ENCODE measurements at regions not wholly inside any gene's neighbourhood (a gene's known extent, or its start where the extent isn't known, plus 50 kb on each side); places are given as distances from the start of the nearest gene placed in this dataset.

- TF ChIP-seq POLR2AphosphoS5 (IDR thresholded peaks at IDR 0.05) (no peak), POLR2A (IDR thresholded peaks at IDR 0.05) (no peak), CTCF (IDR thresholded peaks at IDR 0.05) (no peak), EP300 (IDR thresholded peaks at IDR 0.05) (no peak)
- H3K27ac ChIP-seq, result no peak overlapping the region
- no peaks in the 10 kb centered on the region for H3K36me3 ChIP-seq
- peaks cover 0 to 3% (median 0%) of the 10 kb centered on the region in 3 donors for H3K4me1 ChIP-seq
- no peaks in the 10 kb centered on the region for H3K27me3 ChIP-seq
- ATAC-seq, result no peak
- no peaks in the 10 kb centered on the region for H3K9me3 ChIP-seq
- WGBS, 2 donors (ENCODE audit: low coverage in 1 of 2), result 86 to 94% methylated on average over 2 to 3 of the region's 3 CpGs
- H3K4me3 ChIP-seq, result no peak overlapping the region
Observed at GRCh38 chr4:155478336-155478835, 101.6 kb upstream of the MAP9 start.

- TF ChIP-seq EP300 (IDR thresholded peaks at IDR 0.05) (no peak), CTCF (IDR thresholded peaks at IDR 0.05) (no peak), POLR2A (IDR thresholded peaks at IDR 0.05) (no peak), POLR2AphosphoS5 (IDR thresholded peaks at IDR 0.05) (no peak)
- ATAC-seq, result no peak
- peaks cover 0 to 13% (median 0%) of the 10 kb centered on the region in 3 donors for H3K4me1 ChIP-seq
- WGBS, 2 donors (ENCODE audit: low coverage in 1 of 2), result 62 to 76% methylated on average over 5 of the region's 5 CpGs
- H3K36me3 ChIP-seq, result no peaks in the 10 kb centered on the region
- H3K27me3 ChIP-seq, result no peaks in the 10 kb centered on the region
- H3K4me3 ChIP-seq, result no peak overlapping the region
- H3K27ac ChIP-seq, result no peak overlapping the region
- H3K9me3 ChIP-seq, result no peaks in the 10 kb centered on the region
Observed at GRCh38 chr4:155474758-155475157, 98.0 kb upstream of the MAP9 start.

- H3K27me3 ChIP-seq, result no peaks in the 10 kb centered on the region
- H3K27ac ChIP-seq, result no peak overlapping the region
- WGBS, 2 donors (ENCODE audit: low coverage in 1 of 2), result 40 to 42% methylated on average over 3 of the region's 3 CpGs
- no peak overlapping the region for H3K4me3 ChIP-seq
- peaks cover 0 to 17% (median 0%) of the 10 kb centered on the region in 3 donors for H3K4me1 ChIP-seq
- no peaks in the 10 kb centered on the region for H3K9me3 ChIP-seq
- ATAC-seq, result no peak
- no peaks in the 10 kb centered on the region for H3K36me3 ChIP-seq
- TF ChIP-seq POLR2A (IDR thresholded peaks at IDR 0.05), result no peak
- no peak for TF ChIP-seq EP300 (IDR thresholded peaks at IDR 0.05)
- no peak for TF ChIP-seq POLR2AphosphoS5 (IDR thresholded peaks at IDR 0.05)
- no peak for TF ChIP-seq CTCF (IDR thresholded peaks at IDR 0.05)
Observed at GRCh38 chr4:155473420-155474095, 96.8 kb upstream of the MAP9 start.

- no peak overlapping the region for H3K4me3 ChIP-seq
- WGBS, 2 donors (ENCODE audit: low coverage in 1 of 2), result 50 to 54% methylated on average over 1 of the region's 1 CpG
- H3K9me3 ChIP-seq, result no peaks in the 10 kb centered on the region
- no peak for TF ChIP-seq EP300 (IDR thresholded peaks at IDR 0.05)
- no peak for TF ChIP-seq POLR2A (IDR thresholded peaks at IDR 0.05)
- no peak for TF ChIP-seq CTCF (IDR thresholded peaks at IDR 0.05)
- TF ChIP-seq POLR2AphosphoS5 (IDR thresholded peaks at IDR 0.05), result no peak
- no peak overlapping the region for H3K27ac ChIP-seq
- ATAC-seq, result no peak
- peaks cover 0 to 20% (median 0%) of the 10 kb centered on the region in 3 donors for H3K4me1 ChIP-seq
- no peaks in the 10 kb centered on the region for H3K36me3 ChIP-seq
- no peaks in the 10 kb centered on the region for H3K27me3 ChIP-seq
Observed at GRCh38 chr4:155468282-155468681, 91.5 kb upstream of the MAP9 start.

GRCh38 chr4:155450676-155451075 lies 73.9 kb upstream of the MAP9 start:
- 89 to 100% methylated on average over 2 of the region's 2 CpGs for WGBS, 2 donors (ENCODE audit: low coverage in 1 of 2)
- no peak overlapping the region for H3K4me3 ChIP-seq
- TF ChIP-seq POLR2AphosphoS5 (IDR thresholded peaks at IDR 0.05) (no peak), EP300 (IDR thresholded peaks at IDR 0.05) (no peak), POLR2A (IDR thresholded peaks at IDR 0.05) (no peak), CTCF (IDR thresholded peaks at IDR 0.05) (no peak)
- ATAC-seq, result no peak
- no peaks in the 10 kb centered on the region for H3K36me3 ChIP-seq
- peaks cover 0 to 4% (median 0%) of the 10 kb centered on the region in 3 donors for H3K4me1 ChIP-seq
- no peak overlapping the region for H3K27ac ChIP-seq
- H3K9me3 ChIP-seq, result no peaks in the 10 kb centered on the region
- no peaks in the 10 kb centered on the region for H3K27me3 ChIP-seq

All from gastroesophageal sphincter (tissue), 4 donors.